Thymus (tissue), 11 donors: ENCODE measurements at regions not wholly inside any gene's neighbourhood (a gene's known extent, or its start where the extent isn't known, plus 50 kb on each side); places are given as distances from the start of the nearest gene placed in this dataset.

ENCODE experiments used
- DNase-seq, 9 donors: peaks; one replicate each; pipeline ENCODE4 v3.0.0-alpha.2; 2013; ENCODE audit warnings: low spot score in 9 of 9, low read depth in 6 of 9, missing footprints in 1 of 9
- H3K27ac ChIP-seq, 2 donors: one replicate each; pipeline ENCODE4 v1.5.1; 2013; ENCODE audit warnings: control low read depth in 1 of 2, low read depth in 1 of 2, low read length in 1 of 2, mild to moderate bottlenecking in 1 of 2, moderate library complexity in 1 of 2
- H3K27me3 ChIP-seq, 2 donors: one replicate each; pipeline ENCODE4 v1.5.1; 2013; ENCODE audit warnings: low read length in 1 of 2; ENCODE audit not compliant: control insufficient read depth in 2 of 2, insufficient read depth in 1 of 2
- H3K36me3 ChIP-seq, 2 donors: one replicate each; pipeline ENCODE4 v1.5.1; 2013; ENCODE audit warnings: low read length in 1 of 2, mild to moderate bottlenecking in 1 of 2, moderate library complexity in 1 of 2; ENCODE audit not compliant: control insufficient read depth in 2 of 2, insufficient read depth in 2 of 2
- H3K4me1 ChIP-seq, 2 donors: one replicate each; pipeline ENCODE4 v1.5.1; 2013; ENCODE audit warnings: low read length in 2 of 2; ENCODE audit not compliant: control insufficient read depth in 2 of 2, insufficient read depth in 2 of 2
- H3K4me3 ChIP-seq, 2 donors: one replicate each; pipeline ENCODE4 v1.5.1; 2013; ENCODE audit warnings: low read length in 2 of 2, control low read depth in 1 of 2, mild to moderate bottlenecking in 1 of 2
- H3K9me3 ChIP-seq, 2 donors: one replicate each; pipeline ENCODE4 v1.5.1; 2013; ENCODE audit warnings: low read length in 1 of 2, mild to moderate bottlenecking in 1 of 2; ENCODE audit not compliant: control insufficient read depth in 2 of 2, insufficient read depth in 1 of 2
- WGBS: extraction: QIAGEN DNeasy Blood & Tissue Kit; methylation state at CpG from one replicate; pipeline ENCODE4 v1.1.7; 2013; 5-methylcytosine and 5-hydroxymethylcytosine counted together
- donor health status: healthy.

DNA sequence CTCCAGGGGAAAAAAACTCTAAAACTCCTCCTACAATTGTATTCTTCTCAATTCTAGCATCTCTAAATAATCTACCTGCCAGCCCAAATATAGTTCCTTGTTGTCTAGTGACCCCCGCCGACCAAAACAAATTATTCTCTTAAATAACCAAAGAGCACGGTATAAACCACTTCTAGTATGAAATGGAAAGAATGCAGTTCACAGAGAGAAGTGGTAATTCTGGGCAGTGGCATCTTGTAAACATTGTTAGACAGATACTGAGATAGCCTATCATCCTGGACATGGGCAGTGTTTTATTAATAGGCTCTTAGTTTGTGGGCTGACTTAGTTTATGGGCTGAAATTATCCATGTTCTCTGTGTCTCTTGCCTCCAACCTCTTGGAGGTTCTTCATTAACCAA lies 1412.6 kb upstream of the CDH9 start:
- no peak overlapping the region for H3K4me3 ChIP-seq
- peaks cover 0 to 5% of the 10 kb centered on the region in 2 donors for H3K9me3 ChIP-seq
- H3K4me1 ChIP-seq, result no peaks in the 10 kb centered on the region
- H3K27ac ChIP-seq, result no peak overlapping the region
- H3K36me3 ChIP-seq, result no peaks in the 10 kb centered on the region
- 53% methylated on average over 3 of the region's 3 CpGs for WGBS
- no peaks in the 10 kb centered on the region for H3K27me3 ChIP-seq
- no peak for DNase-seq

DNA sequence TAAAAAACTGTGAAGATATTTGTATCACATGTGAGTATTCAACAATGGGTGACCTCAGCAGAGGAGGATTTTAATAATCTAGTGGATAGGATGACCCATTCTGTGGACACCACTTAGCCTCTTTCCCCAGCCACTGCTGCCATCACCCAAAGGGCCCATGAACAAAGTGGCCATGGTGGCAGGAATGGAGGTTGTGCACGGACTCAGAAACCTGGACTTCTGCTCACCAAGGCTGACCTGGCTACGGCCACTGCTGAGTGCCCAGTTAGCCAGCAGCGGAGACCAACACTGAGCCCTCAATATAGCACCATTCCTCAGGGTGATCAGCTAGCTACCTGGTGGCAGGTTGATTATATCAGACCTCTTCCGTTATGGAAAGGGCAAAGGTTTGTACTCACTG lies 1410.4 kb upstream of the CDH9 start:
- DNase-seq, result no peak
- H3K27me3 ChIP-seq, result no peaks in the 10 kb centered on the region
- no peaks in the 10 kb centered on the region for H3K4me1 ChIP-seq
- H3K4me3 ChIP-seq, result no peak overlapping the region
- H3K27ac ChIP-seq, result no peak overlapping the region
- peaks cover 0 to 5% of the 10 kb centered on the region in 2 donors for H3K9me3 ChIP-seq
- H3K36me3 ChIP-seq, result no peaks in the 10 kb centered on the region
- WGBS, result 84% methylated on average over 4 of the region's 4 CpGs

DNA sequence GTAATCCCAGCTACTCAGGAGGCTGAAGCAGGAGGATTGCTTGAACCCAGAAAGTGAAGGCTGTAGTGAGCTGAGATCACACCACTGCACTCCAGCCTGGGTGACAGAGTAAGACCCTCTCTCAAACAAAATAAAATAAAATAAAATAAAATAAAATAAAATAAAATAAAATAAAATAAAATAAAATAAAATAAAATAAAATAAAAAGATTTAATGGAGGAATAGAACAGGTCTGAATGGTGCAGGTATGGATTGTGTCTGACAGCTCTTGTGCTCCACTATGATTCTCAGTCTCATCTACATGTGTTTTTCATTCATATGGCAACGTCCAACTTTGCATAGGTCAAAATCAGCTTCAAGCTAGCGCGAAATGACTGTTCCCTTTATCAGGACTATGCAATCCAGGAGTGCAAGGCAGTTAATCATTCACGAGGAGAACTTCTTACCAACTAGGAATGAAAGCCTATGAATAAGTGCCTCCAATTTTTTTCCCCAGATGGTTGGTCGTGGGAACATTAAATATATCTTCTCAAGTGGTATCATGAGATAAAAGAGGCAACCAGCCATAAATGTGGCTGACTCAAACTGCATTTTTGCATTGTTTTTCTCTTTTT lies 1392.3 kb upstream of the CDH9 start:
- H3K36me3 ChIP-seq, result no peaks in the 10 kb centered on the region
- WGBS, result 93% methylated on average over 5 of the region's 5 CpGs
- peaks cover 2 to 12% of the 10 kb centered on the region in 2 donors for H3K9me3 ChIP-seq
- no peak overlapping the region for H3K27ac ChIP-seq
- DNase-seq, result no peak
- no peaks in the 10 kb centered on the region for H3K4me1 ChIP-seq
- H3K4me3 ChIP-seq, result no peak overlapping the region
- H3K27me3 ChIP-seq, result no peaks in the 10 kb centered on the region

DNA sequence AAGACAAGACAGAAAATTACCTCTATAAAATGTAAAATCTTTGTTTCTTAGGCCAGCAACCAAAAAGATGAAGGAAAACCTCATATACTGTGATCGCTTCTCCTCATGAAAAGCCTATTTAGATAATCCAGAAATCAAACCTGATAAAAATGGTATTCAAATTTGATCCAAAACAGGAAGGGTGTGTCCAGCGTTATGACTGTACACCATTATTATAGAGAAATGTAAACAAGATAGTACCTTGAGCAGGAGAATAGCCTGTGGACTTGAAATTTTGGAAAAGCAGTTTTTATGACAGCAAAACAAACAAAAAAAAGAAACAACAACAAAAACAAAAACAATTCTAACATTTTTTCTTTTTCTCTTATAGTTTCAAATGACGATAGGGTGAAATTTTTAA lies 1382.8 kb upstream of the CDH9 start:
- H3K27me3 ChIP-seq, result no peaks in the 10 kb centered on the region
- no peak overlapping the region for H3K27ac ChIP-seq
- no peak overlapping the region for H3K4me3 ChIP-seq
- no peaks in the 10 kb centered on the region for H3K36me3 ChIP-seq
- no peaks in the 10 kb centered on the region for H3K4me1 ChIP-seq
- WGBS, result 83% methylated on average over 3 of the region's 3 CpGs
- peaks cover under 1 to 3% of the 10 kb centered on the region in 2 donors for H3K9me3 ChIP-seq
- DNase-seq, result no peak

DNA sequence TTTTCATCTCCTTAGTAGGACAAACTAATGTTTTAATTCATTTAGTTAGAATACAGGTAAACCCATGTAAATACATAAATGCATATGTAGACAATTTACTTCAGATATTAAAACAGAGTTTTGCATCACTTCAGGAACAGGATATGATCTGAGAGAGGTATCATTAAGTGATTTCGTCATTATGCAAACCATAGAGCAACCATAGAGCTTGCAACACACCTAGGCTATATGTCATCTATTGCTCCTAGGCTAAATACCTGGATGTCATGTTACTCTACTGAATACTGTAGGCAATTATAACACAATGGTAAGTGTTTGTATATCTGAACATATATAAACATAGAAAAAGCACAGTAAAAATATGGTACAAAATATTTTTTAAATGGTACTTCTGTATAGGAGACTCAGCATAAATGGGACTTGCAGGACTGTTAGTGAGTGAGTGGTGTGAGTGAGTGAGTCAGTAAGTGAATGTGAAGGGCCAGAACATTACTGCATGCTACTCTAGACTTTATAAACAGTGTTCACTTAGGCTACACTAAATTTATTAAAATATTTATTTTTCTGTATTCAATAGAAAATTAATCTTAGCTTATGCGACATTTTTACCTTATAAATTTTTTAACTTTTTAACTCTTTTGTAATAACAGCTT lies 1377.5 kb upstream of the CDH9 start:
- Histone ChIP-seq H3K27ac (no peak overlapping the region), H3K9me3 (peaks cover 0 to 4% of the 10 kb centered on the region in 2 donors), H3K27me3 (no peaks in the 10 kb centered on the region), H3K4me3 (no peak overlapping the region), H3K36me3 (no peaks in the 10 kb centered on the region), H3K4me1 (no peaks in the 10 kb centered on the region)
- no peak for DNase-seq
- WGBS, result 93% methylated on average over 2 of the region's 2 CpGs

DNA sequence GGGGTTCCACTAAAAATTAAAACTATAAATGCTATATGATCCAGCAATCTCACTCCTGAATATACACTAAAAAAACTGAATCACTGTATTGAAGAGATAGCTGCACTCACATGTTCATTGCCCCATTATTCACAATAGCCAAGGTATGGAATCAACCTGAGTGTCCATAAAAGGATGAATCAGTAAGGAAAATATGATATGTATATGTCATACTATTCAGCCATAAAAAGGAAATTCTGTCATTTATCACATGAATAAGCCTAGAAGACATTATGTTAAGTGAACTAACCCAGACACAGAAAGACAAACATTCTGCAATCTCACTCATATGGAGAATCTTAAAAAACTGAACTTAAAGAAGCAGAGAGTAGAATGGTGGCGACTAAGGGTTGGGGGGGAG lies 1376.2 kb upstream of the CDH9 start:
- Histone ChIP-seq H3K27ac (no peak overlapping the region), H3K27me3 (no peaks in the 10 kb centered on the region), H3K36me3 (no peaks in the 10 kb centered on the region), H3K4me3 (no peak overlapping the region), H3K9me3 (peaks cover 0 to 4% of the 10 kb centered on the region in 2 donors), H3K4me1 (no peaks in the 10 kb centered on the region)
- DNase-seq, result no peak
- 90% methylated on average over 1 of the region's 1 CpG for WGBS

DNA sequence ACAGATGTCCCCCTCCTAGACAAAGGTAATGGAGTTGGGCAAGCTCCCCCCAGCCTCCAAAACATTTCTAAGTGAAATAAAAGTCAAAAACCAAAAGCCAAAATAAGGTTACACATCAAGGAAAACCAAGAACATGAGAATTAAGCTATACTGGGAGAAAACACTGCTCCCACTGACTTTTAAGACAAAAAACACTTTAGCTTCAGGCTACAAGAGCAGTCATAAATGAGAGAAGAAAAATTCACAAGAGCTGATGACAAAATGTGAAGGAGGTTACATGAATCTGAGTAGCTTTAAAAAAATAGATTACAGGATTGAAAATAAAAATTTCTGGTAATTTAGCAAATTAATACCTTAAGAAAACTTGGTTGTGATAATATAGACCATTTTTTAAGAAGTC lies 1370.3 kb upstream of the CDH9 start:
- Histone ChIP-seq H3K4me1 (no peaks in the 10 kb centered on the region), H3K27ac (no peak overlapping the region), H3K36me3 (no peaks in the 10 kb centered on the region), H3K9me3 (peaks cover 5 to 17% of the 10 kb centered on the region in 2 donors), H3K27me3 (no peaks in the 10 kb centered on the region), H3K4me3 (no peak overlapping the region)
- no peak for DNase-seq

DNA sequence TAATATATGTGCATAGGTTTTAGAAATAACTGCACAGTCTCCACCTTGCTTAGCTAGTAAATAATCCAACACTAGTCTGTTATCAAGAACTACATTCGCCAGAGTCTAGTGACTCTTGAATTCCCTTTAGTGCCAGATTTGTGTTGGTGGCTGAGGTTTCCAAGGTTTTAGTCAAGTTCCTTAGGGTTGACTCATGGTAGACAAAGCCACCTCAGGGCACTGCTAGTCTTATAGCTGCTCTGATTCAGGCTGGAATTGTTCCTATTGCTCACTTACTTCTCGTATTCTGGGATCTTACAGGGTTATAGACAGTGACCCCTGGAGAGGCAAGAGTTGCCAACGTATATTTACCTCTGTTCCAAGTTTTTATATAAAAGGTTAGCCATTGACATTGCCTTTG lies 1369.8 kb upstream of the CDH9 start:
- WGBS, result 93% methylated on average over 3 of the region's 3 CpGs
- no peaks in the 10 kb centered on the region for H3K27me3 ChIP-seq
- H3K4me3 ChIP-seq, result no peak overlapping the region
- no peaks in the 10 kb centered on the region for H3K36me3 ChIP-seq
- DNase-seq, result no peak
- H3K27ac ChIP-seq, result no peak overlapping the region
- no peaks in the 10 kb centered on the region for H3K4me1 ChIP-seq
- peaks cover 5 to 17% of the 10 kb centered on the region in 2 donors for H3K9me3 ChIP-seq

DNA sequence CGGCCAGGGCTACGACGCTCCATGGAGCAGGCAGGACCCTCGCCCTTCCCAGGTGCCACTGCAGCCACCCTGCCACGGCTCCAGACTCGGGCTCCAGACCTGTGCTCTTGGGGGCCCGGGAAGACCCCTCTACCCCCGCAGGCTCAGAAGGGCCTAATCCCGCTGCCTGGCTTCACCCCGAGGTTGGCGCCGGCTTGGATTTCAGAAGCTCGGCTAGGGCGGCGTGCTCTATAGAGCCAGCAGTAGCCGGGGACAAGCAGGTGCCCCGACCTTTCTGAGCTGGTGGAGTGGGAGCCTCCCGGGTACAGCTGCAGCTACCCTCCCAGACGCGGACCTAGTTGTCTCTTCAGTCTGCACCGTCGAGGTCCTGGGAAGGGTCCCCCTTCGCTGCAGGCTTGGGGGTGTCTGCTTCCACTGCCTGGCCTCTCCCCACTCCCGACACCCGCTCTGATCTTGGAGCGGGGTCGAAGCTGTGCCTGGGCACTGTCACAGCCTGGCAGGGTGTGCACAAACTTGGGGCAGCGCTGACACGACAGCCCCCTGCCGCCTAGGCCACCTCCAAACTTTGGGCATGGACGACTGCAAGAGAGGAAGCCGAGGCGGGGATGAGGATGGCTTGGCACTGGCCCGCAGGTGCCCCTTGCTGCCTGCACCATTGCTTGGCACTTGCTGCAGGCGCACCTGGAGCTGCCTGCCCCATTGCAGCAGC lies 1366.1 kb upstream of the CDH9 start:
- H3K36me3 ChIP-seq, result no peaks in the 10 kb centered on the region
- no peaks in the 10 kb centered on the region for H3K4me1 ChIP-seq
- no peak overlapping the region for H3K27ac ChIP-seq
- peaks cover 5 to 13% of the 10 kb centered on the region in 2 donors for H3K9me3 ChIP-seq
- no peaks in the 10 kb centered on the region for H3K27me3 ChIP-seq
- DNase-seq, result no peak
- H3K4me3 ChIP-seq, result no peak overlapping the region
- 97% methylated on average over 35 of the region's 35 CpGs for WGBS
